ENCODE measurements at regions not wholly inside any gene's neighbourhood (a gene's known extent, or its start where the extent isn't known, plus 50 kb on each side); places are given as distances from the start of the nearest gene placed in this dataset.

GRCh38 chr15:35756623-35757022 lies 210.7 kb upstream of the DPH6 start:
- no peak for TF ChIP-seq CTCF (IDR thresholded peaks at IDR 0.05)
- H3K36me3 Mint-ChIP-seq (ENCODE audit: low read depth): no peaks in the 10 kb centered on the region
- peaks cover 62% of the 10 kb centered on the region for H3K4me1 Mint-ChIP-seq
- no peak overlapping the region for H3K27ac Mint-ChIP-seq
- no peaks in the 10 kb centered on the region for H3K27me3 Mint-ChIP-seq (ENCODE audit: low read depth, poor library complexity)
- DNase-seq: no peak
- no peak overlapping the region for H3K4me3 Mint-ChIP-seq
- H3K9me3 Mint-ChIP-seq: no peaks in the 10 kb centered on the region

GRCh38 chr15:35757361-35757760 lies 211.4 kb upstream of the DPH6 start:
- peaks cover 59% of the 10 kb centered on the region for H3K4me1 Mint-ChIP-seq

DNA sequence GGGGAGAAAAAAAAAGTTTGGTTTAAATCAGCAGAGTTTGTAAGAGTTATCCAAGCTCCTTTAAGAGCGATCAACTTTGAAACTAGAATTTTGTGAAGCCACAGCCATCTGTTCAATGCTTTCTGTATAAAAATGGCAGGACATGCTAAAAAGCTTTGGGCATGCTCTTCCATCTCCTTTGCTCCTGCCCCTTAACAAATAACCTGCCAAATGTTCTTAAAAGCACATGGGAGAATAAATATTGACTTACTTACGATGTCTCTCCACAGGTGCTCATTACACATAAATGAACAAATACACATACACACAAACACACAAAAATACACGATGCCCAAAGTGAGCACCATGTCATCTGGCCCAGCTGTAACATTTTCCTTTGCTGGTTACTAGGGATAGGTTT lies 211.8 kb upstream of the DPH6 start:
- Mint-ChIP-seq H3K36me3 (ENCODE audit: low read depth) (no peaks in the 10 kb centered on the region), H3K4me3 (no peak overlapping the region), H3K4me1 (peaks cover 58% of the 10 kb centered on the region), H3K27me3 (ENCODE audit: low read depth, poor library complexity) (no peaks in the 10 kb centered on the region), H3K27ac (peak overlapping the region; percentile 93), H3K9me3 (no peaks in the 10 kb centered on the region)
- TF ChIP-seq CTCF (IDR thresholded peaks at IDR 0.05): no peak
- no peak for DNase-seq

More at GRCh38 chr15:35757361-35757760, 211.4 kb upstream of the DPH6 start:
- Mint-ChIP-seq H3K4me3 (no peak overlapping the region), H3K27ac (no peak overlapping the region), H3K36me3 (ENCODE audit: low read depth) (no peaks in the 10 kb centered on the region), H3K27me3 (ENCODE audit: low read depth, poor library complexity) (no peaks in the 10 kb centered on the region), H3K9me3 (no peaks in the 10 kb centered on the region)
- TF ChIP-seq CTCF (IDR thresholded peaks at IDR 0.05): no peak
- DNase-seq: no peak

DNA sequence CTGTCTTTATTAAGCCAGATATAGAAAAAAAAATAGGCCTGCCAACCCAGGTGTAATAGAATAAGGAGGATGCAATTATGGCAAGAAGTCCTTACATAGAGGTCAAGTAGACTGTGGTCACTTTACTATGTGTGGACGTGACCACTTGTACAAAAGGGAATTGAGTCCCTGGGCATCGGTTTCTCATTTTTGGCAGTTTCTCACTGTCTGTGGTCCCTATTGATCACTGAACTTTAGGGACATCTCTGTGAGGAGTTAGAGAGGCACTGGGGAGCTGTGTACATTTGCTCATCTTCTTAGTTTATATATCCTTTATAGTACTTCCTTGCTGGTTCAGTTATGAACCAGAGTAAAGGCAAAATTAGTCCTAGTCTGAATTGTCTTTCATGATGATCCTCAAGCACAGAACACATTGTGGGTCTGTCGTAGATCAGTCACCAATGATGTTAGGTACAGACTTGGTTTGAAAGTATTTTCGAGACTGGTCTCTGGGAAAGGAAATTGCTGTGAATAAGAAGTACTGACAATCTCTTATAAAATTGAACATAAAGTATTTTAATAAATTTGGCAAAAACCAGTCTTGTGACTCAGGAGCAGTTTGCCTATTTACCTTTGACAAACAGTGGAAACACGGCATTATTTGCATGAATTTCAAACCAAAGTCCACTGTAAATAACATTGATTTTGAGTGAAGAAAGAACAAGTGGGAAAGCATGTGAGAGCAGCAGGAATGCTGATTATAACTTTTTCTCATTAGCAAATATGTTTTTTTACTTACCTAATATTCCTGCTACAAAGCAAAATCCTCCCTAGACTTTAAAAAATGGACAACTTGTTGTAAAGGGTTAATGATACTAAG lies 218.9 kb upstream of the DPH6 start:
- Mint-ChIP-seq H3K27me3 (ENCODE audit: low read depth, poor library complexity) (peaks cover 3% of the 10 kb centered on the region), H3K27ac (no peak overlapping the region), H3K4me1 (no peaks in the 10 kb centered on the region), H3K36me3 (ENCODE audit: low read depth) (no peaks in the 10 kb centered on the region), H3K4me3 (no peak overlapping the region), H3K9me3 (no peaks in the 10 kb centered on the region)
- no peak for TF ChIP-seq CTCF (IDR thresholded peaks at IDR 0.05)
- no peak for DNase-seq

DNA sequence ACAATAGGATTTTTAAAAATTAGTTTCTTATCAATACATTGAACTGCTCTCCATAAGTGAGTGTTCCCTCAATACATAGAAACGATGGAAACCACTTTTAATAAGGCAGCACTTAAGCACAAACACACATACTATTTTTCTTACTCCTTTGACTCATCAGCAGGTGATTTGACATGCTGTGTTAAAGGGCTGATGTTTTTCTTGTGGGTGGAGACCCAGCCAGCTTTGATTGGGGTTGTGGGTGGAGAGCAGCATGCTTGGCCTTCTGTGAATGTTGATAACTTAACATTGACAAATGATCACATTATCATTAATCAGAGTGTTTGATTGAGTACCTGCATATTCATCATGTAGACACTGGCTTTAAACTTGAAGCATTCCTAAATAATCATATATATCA lies 223.0 kb upstream of the DPH6 start:
- Mint-ChIP-seq H3K4me3 (no peak overlapping the region), H3K4me1 (no peaks in the 10 kb centered on the region), H3K9me3 (no peaks in the 10 kb centered on the region), H3K36me3 (ENCODE audit: low read depth) (no peaks in the 10 kb centered on the region), H3K27me3 (ENCODE audit: low read depth, poor library complexity) (peaks cover 10% of the 10 kb centered on the region), H3K27ac (no peak overlapping the region)
- no peak for TF ChIP-seq CTCF (IDR thresholded peaks at IDR 0.05)
- DNase-seq: no peak

- H3K4me3 Mint-ChIP-seq: no peak overlapping the region
- H3K4me1 Mint-ChIP-seq: no peaks in the 10 kb centered on the region
- TF ChIP-seq CTCF (IDR thresholded peaks at IDR 0.05): no peak
- no peak for DNase-seq
- H3K27ac Mint-ChIP-seq: no peak overlapping the region
- H3K27me3 Mint-ChIP-seq (ENCODE audit: low read depth, poor library complexity): peaks cover 10% of the 10 kb centered on the region
- H3K36me3 Mint-ChIP-seq (ENCODE audit: low read depth): no peaks in the 10 kb centered on the region
- H3K9me3 Mint-ChIP-seq: no peaks in the 10 kb centered on the region
Measured at GRCh38 chr15:35769656-35770055, 223.7 kb upstream of the DPH6 start.
